A549 (cell line): ENCODE measurements at regions not wholly inside any gene's neighbourhood (a gene's known extent, or its start where the extent isn't known, plus 50 kb on each side); places are given as distances from the start of the nearest gene placed in this dataset.

Experiments used
- ATAC-seq, 2 experiments: fragments of 200-7000 bp in 1 of 2; fragments of >200 bp in 1 of 2; cut with Nextera tagmentation in 1 of 2; cut with Tn5 transposase in 1 of 2; 3 replicates each; pipeline versions ENCODE4 v1.8.0 to v1.9.1; 2018 to 2020; ENCODE audit warnings: mild to moderate bottlenecking in 1 of 2, moderate library complexity in 1 of 2
- CTCF ChIA-PET: fragments of 300-600 bp; sonication (Branson Sonifier 250); formaldehyde crosslinking; extraction: SDS; loops from one replicate; lab custom pipeline; 2021; ENCODE audit warnings: antibody characterized with exemption, inconsistent platforms; lab: Yijun Ruan, JAX
- POLR2A ChIA-PET: fragments of 350-600 bp; formaldehyde crosslinking; extraction: SDS; loops from one replicate; lab custom pipeline; 2021; ENCODE audit warnings: antibody characterized with exemption, inconsistent platforms; lab: Yijun Ruan, JAX
- DNase-seq, 2 experiments: peaks; one replicate each; pipeline versions ENCODE4 v3.0.0 to v3.0.0-alpha.2; 2011 to 2016; ENCODE audit warnings: low read depth in 1 of 2, low spot score in 1 of 2
- FAIRE-seq: peaks from 2 replicates; lab custom pipeline; 2011; peaks lifted over from hg19 to GRCh38; lab: Jason Lieb, UNC
- H3K27ac ChIP-seq, 2 experiments: fragments of >200 bp; sonication (Bioruptor Twin); formaldehyde crosslinking; 3 replicates each; pipeline ENCODE4 v1.5.1; 2016 to 2017
- H3K4me1 ChIP-seq: fragments of >200 bp; sonication (Bioruptor Twin); formaldehyde crosslinking; 3 replicates; pipeline ENCODE4 v1.6.1; 2016
- H3K4me2 ChIP-seq: fragments of >200 bp; sonication (Bioruptor Twin); formaldehyde crosslinking; 3 replicates; pipeline ENCODE4 v1.6.1; 2016
- H3K4me3 ChIP-seq: fragments of >200 bp; sonication (Bioruptor Twin); formaldehyde crosslinking; 3 replicates; pipeline ENCODE4 v1.5.1; 2016
- H3K9me3 ChIP-seq: fragments of >200 bp; sonication (Bioruptor Twin); formaldehyde crosslinking; 3 replicates; pipeline ENCODE4 v1.6.1; 2016
- BCL3 ChIP-seq: fragments of >200 bp; sonication (Bioruptor Twin); formaldehyde crosslinking; IDR thresholded peaks from 3 replicates; pipeline ENCODE4 v1.6.1; 2016
- CBX2 ChIP-seq: fragments of 200-600 bp; sonication (generic); IDR thresholded peaks from 2 replicates; pipeline ENCODE4 v1.6.1; 2016; ENCODE audit warnings: low read depth, mild to moderate bottlenecking, borderline replicate concordance
- CHD4 ChIP-seq: fragments of 200-600 bp; sonication (generic); IDR thresholded peaks from 2 replicates; pipeline ENCODE4 v1.6.1; 2016; ENCODE audit warnings: antibody characterized with exemption, mild to moderate bottlenecking, borderline replicate concordance
- ESRRA ChIP-seq: fragments of 150-350 bp; IDR thresholded peaks from 2 replicates; pipeline ENCODE4 v1.6.1; 2014; ENCODE audit warnings: mild to moderate bottlenecking, low read length, borderline replicate concordance
- FOSB ChIP-seq: fragments of 250-450 bp; sonication (Bioruptor Pico); IDR thresholded peaks from 2 replicates; pipeline ENCODE4 v1.5.0; 2020; ENCODE audit warnings: mild to moderate bottlenecking, moderate library complexity
- FOSL2 ChIP-seq, 2 experiments: fragments of 450-650 bp in 1 of 2; fragments of >200 bp in 1 of 2; sonication (Bioruptor Twin) in 1 of 2; formaldehyde crosslinking; IDR thresholded peaks; 2 replicates each; pipeline versions ENCODE4 v1.5.0 to v1.6.1; 2016 to 2020; ENCODE audit warnings: mild to moderate bottlenecking in 1 of 2, moderate library complexity in 1 of 2
- FOXS1 ChIP-seq: fragments of 250-450 bp; sonication (Bioruptor Pico); IDR thresholded peaks from 2 replicates; pipeline ENCODE4 v1.5.0; 2020; ENCODE audit warnings: mild to moderate bottlenecking, moderate library complexity
- HMGXB4 ChIP-seq: fragments of 250-450 bp; sonication (Bioruptor Pico); IDR thresholded peaks from 2 replicates; pipeline ENCODE4 v1.5.0; 2021; ENCODE audit warnings: mild to moderate bottlenecking, moderate library complexity, borderline replicate concordance
- MYC ChIP-seq: IDR thresholded peaks from 2 replicates; pipeline ENCODE4 v1.6.1; 2012; ENCODE audit warnings: mild to moderate bottlenecking, inconsistent platforms, low read length, improper control_type of control experiment, borderline replicate concordance
- PHF8 ChIP-seq: fragments of 200-600 bp; sonication (generic); IDR thresholded peaks from 2 replicates; pipeline ENCODE4 v1.6.1; 2016; ENCODE audit warnings: low read depth, mild to moderate bottlenecking, antibody characterized with exemption, moderate library complexity, borderline replicate concordance
- POLR2AphosphoS2 ChIP-seq: conservative IDR thresholded peaks from 2 replicates; pipeline ENCODE4 v1.6.1; 2012; ENCODE audit warnings: low read length, improper control_type of control experiment, inconsistent platforms
- ZFP36 ChIP-seq: fragments of 450-650 bp; IDR thresholded peaks from 2 replicates; pipeline ENCODE4 v1.6.1; 2014; ENCODE audit warnings: borderline replicate concordance; ENCODE audit not compliant: partially characterized antibody
- ZNF302 ChIP-seq: fragments of 250-450 bp; sonication (Bioruptor Pico); IDR thresholded peaks from 2 replicates; pipeline ENCODE4 v1.9.0; 2021; ENCODE audit warnings: inconsistent platforms, mild to moderate bottlenecking, moderate library complexity
- WGBS: methylation state at CpG from one replicate; pipeline ENCODE4 v1.1.6; 2017; ENCODE audit errors: missing lambda C conversion rate; 5-methylcytosine and 5-hydroxymethylcytosine counted together
- TF ChIP-seq, protein P1 (sequence below): fragments of 250-450 bp; sonication (Bioruptor Pico); IDR thresholded peaks from 2 replicates; pipeline ENCODE4 v1.5.0; 2020; ENCODE audit warnings: low read depth, mild to moderate bottlenecking, moderate library complexity
- TF ChIP-seq, protein P2 (sequence below): IDR thresholded peaks from 2 replicates; pipeline ENCODE4 v1.6.1; 2012; ENCODE audit warnings: low read depth, borderline replicate concordance
- TF ChIP-seq, protein P3 (sequence below): IDR thresholded peaks from 2 replicates; pipeline ENCODE4 v1.6.1; 2012

GRCh38 chr2:147642765-147643164, 202.1 kb upstream of the ACVR2A start:
- CTCF ChIA-PET = no interaction called here
- TF ChIP-seq ZFP36 (no peak), POLR2AphosphoS2 (no peak), MYC (no peak), CHD4 (no peak), ZNF302 (no peak)
- TF ChIP-seq, protein P1, sequence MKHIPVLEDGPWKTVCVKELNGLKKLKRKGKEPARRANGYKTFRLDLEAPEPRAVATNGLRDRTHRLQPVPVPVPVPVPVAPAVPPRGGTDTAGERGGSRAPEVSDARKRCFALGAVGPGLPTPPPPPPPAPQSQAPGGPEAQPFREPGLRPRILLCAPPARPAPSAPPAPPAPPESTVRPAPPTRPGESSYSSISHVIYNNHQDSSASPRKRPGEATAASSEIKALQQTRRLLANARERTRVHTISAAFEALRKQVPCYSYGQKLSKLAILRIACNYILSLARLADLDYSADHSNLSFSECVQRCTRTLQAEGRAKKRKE (CRISPR knock-in tag) = no peak
- Histone ChIP-seq H3K4me3 (no peak overlapping the region), H3K4me1 (no peaks in the 10 kb centered on the region), H3K27ac (no peak overlapping the region), H3K4me2 (no peak overlapping the region), H3K9me3 (no peaks in the 10 kb centered on the region)
- FAIRE-seq (no peak), DNase-seq (no peak), ATAC-seq (no peak)
- POLR2A ChIA-PET = no interaction called here
- WGBS = 42% methylated on average over 3 of the region's 3 CpGs

DNA sequence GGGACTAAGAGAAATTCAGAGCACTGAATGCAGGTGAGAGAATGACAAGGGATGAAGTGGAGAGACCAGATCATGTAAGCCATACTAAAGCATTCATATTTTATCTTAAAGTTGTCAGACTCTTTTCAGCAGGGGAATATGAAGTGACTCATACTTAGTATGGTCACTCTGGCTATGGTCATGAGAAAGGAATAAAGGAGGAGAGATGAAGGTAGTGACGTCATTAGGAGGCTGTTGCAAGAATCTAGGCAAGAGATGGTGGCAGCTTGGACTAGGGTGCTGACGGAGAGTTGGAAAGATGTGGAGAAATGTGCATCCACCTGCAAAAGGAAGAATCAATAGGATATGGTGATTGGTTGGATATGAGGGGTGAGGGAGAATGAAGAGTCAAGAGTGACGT, 203.2 kb upstream of the ACVR2A start:
- no peak overlapping the region for H3K27ac ChIP-seq
- DNase-seq = no peak
- TF ChIP-seq FOSL2 (IDR thresholded peaks at IDR 0.05) (no peak), FOSL2 (CRISPR knock-in tag; IDR thresholded peaks at IDR 0.05) (0 out of 2 replicates have a peak, but pooled peaks have one; percentile 9), CBX2 (no peak)
- ATAC-seq = no peak
- H3K4me1 ChIP-seq = no peaks in the 10 kb centered on the region
- ChIA-PET POLR2A (no interaction called here), CTCF (interaction anchor here (1.3 kb wide), 1 partner anchor 38 kb away, joined by 4 read pairs; no protein-coding TSS in a partner anchor)
- no peaks in the 10 kb centered on the region for H3K9me3 ChIP-seq
- no peak overlapping the region for H3K4me2 ChIP-seq
- 23% methylated on average over 3 of the region's 3 CpGs for WGBS
- no peak for FAIRE-seq
- no peak overlapping the region for H3K4me3 ChIP-seq

GRCh38 chr2:147639891-147640290, 204.9 kb upstream of the ACVR2A start:
- DNase-seq (no peak), ATAC-seq (no peak), FAIRE-seq (no peak)
- Histone ChIP-seq H3K4me3 (no peak overlapping the region), H3K27ac (no peak overlapping the region), H3K9me3 (no peaks in the 10 kb centered on the region), H3K4me1 (no peaks in the 10 kb centered on the region), H3K4me2 (no peak overlapping the region)
- 0% methylated on average over 2 of the region's 2 CpGs for WGBS
- TF ChIP-seq BCL3 = no peak
- no peak for TF ChIP-seq FOXS1 (CRISPR knock-in tag)
- no peak for TF ChIP-seq ESRRA
- no peak for TF ChIP-seq ZFP36
- TF ChIP-seq HMGXB4 (CRISPR knock-in tag) = no peak
- TF ChIP-seq, protein P2, sequence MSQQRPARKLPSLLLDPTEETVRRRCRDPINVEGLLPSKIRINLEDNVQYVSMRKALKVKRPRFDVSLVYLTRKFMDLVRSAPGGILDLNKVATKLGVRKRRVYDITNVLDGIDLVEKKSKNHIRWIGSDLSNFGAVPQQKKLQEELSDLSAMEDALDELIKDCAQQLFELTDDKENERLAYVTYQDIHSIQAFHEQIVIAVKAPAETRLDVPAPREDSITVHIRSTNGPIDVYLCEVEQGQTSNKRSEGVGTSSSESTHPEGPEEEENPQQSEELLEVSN = no peak
- no peak for TF ChIP-seq PHF8
- TF ChIP-seq, protein P3, sequence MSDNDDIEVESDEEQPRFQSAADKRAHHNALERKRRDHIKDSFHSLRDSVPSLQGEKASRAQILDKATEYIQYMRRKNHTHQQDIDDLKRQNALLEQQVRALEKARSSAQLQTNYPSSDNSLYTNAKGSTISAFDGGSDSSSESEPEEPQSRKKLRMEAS = no peak
- no peak for TF ChIP-seq FOSB (CRISPR knock-in tag)
- POLR2A ChIA-PET = no interaction called here
- CTCF ChIA-PET = no interaction called here
